ENCODE measurements at regions not wholly inside any gene's neighbourhood (a gene's known extent, or its start where the extent isn't known, plus 50 kb on each side); places are given as distances from the start of the nearest gene placed in this dataset.

DNA sequence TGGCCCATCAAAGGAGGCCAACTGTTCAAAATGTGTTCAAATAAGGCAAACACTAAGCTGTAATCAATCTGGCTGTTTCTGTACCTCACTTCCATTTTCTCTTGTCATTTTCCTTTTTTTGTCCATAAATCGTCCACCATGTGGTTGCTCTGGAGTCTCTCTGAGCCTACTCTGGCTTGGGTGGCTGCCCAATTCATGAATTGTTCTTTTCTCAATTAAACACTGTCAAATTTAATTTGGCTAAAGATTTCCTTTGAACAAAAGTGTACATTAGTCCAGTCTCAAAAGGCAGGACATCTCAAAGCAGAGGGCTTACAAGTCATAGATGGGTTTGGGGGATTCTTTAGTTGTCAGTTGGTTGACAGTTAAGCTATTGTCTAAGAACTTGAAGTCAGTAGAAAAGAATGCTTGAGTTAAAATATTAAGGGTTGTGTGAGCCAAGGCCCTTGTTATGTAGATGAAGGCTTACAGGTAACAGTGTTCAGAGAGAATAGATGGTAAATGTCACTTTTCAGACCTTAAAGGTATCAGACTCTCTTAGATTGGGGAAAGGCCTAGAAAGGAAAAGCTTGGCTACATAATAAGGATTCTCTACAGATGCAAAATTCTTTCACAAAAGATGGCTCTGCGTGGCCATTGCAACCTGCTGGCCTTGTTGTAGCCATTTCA is 831.2 kb upstream of the CDH2 start:
- H3K27ac ChIP-seq (ENCODE audit: low read depth in 1 of 2, low read length in 1 of 2): no peak overlapping the region
- ATAC-seq (ENCODE audit: insufficient read depth, low FRiP score): no peak
- no peaks in the 10 kb centered on the region for H3K9me3 ChIP-seq (ENCODE audit: control insufficient read depth in 4 of 4, insufficient read depth in 3 of 4, low read length in 3 of 4)
- WGBS, 2 donors: 90 to 92% methylated on average over 2 of the region's 2 CpGs
- H3K4me1 ChIP-seq (ENCODE audit: control insufficient read depth in 5 of 5, insufficient read depth in 5 of 5, low read length in 5 of 5): no peaks in the 10 kb centered on the region
- no peaks in the 10 kb centered on the region for H3K27me3 ChIP-seq (ENCODE audit: control insufficient read depth in 3 of 3, insufficient read depth in 3 of 3, low read length in 2 of 3)
- H3K36me3 ChIP-seq (ENCODE audit: control insufficient read depth in 4 of 4, insufficient read depth in 4 of 4, low read length in 4 of 4): no peaks in the 10 kb centered on the region
- no peak overlapping the region for H3K9ac ChIP-seq (ENCODE audit: insufficient read depth in 1 of 2, low read length in 2 of 2)
- no peak overlapping the region for H3K4me3 ChIP-seq
- no peak for DNase-seq
- TF ChIP-seq, protein P1, sequence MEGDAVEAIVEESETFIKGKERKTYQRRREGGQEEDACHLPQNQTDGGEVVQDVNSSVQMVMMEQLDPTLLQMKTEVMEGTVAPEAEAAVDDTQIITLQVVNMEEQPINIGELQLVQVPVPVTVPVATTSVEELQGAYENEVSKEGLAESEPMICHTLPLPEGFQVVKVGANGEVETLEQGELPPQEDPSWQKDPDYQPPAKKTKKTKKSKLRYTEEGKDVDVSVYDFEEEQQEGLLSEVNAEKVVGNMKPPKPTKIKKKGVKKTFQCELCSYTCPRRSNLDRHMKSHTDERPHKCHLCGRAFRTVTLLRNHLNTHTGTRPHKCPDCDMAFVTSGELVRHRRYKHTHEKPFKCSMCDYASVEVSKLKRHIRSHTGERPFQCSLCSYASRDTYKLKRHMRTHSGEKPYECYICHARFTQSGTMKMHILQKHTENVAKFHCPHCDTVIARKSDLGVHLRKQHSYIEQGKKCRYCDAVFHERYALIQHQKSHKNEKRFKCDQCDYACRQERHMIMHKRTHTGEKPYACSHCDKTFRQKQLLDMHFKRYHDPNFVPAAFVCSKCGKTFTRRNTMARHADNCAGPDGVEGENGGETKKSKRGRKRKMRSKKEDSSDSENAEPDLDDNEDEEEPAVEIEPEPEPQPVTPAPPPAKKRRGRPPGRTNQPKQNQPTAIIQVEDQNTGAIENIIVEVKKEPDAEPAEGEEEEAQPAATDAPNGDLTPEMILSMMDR (IDR thresholded peaks at IDR 0.05; ENCODE audit: control extremely low read depth, extremely low read depth): no peak

DNA sequence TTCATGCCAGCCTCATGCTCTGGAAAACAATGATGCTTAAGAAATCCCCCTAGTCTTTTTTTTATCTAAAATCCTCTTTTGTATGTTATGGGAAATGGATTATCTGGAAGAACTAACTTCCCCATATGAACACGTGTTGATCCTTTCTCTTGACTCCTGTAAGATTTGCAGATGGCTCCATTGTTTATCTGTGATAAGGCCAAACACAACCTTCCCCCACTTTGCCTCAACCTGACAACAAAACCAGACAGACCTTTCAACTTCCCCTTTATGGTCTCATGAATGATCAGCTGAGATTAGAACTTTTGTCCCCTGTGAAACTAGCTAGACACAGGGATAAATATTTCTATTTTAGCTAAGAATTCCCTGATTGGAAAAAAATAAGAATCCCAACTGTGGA is 828.0 kb upstream of the CDH2 start:
- TF ChIP-seq, protein P1 (IDR thresholded peaks at IDR 0.05; ENCODE audit: control extremely low read depth, extremely low read depth): no peak
- Histone ChIP-seq H3K4me3 (no peak overlapping the region), H3K9me3 (ENCODE audit: control insufficient read depth in 4 of 4, insufficient read depth in 3 of 4, low read length in 3 of 4) (no peaks in the 10 kb centered on the region), H3K4me1 (ENCODE audit: control insufficient read depth in 5 of 5, insufficient read depth in 5 of 5, low read length in 5 of 5) (no peaks in the 10 kb centered on the region), H3K9ac (ENCODE audit: insufficient read depth in 1 of 2, low read length in 2 of 2) (no peak overlapping the region), H3K27me3 (ENCODE audit: control insufficient read depth in 3 of 3, insufficient read depth in 3 of 3, low read length in 2 of 3) (no peaks in the 10 kb centered on the region), H3K36me3 (ENCODE audit: control insufficient read depth in 4 of 4, insufficient read depth in 4 of 4, low read length in 4 of 4) (no peaks in the 10 kb centered on the region), H3K27ac (ENCODE audit: low read depth in 1 of 2, low read length in 1 of 2) (no peak overlapping the region)
- DNase-seq (no peak), ATAC-seq (ENCODE audit: insufficient read depth, low FRiP score) (no peak)
- 4 to 27% methylated on average over 1 of the region's 1 CpG for WGBS, 2 donors

DNA sequence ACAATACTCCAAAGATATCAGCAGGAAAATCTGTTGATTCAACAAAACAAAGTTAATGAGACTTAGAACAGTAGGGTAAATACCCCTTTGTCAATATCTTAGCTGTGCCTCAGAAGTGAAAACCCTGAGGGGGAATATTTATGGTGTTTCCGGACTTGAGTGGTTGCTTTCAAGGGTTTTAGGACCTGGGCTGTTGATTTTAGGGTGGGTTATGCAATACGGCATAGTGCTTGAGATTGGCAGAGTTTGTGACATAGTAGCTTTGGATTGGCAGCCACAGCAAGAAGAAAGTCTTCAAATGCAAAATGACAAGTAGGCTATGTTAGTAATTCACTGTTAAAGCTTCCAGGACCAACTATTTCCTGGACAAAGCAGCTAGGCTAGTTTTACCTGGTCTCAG is 826.3 kb upstream of the CDH2 start:
- Histone ChIP-seq H3K4me1 (ENCODE audit: control insufficient read depth in 5 of 5, insufficient read depth in 5 of 5, low read length in 5 of 5) (no peaks in the 10 kb centered on the region), H3K36me3 (ENCODE audit: control insufficient read depth in 4 of 4, insufficient read depth in 4 of 4, low read length in 4 of 4) (no peaks in the 10 kb centered on the region), H3K9me3 (ENCODE audit: control insufficient read depth in 4 of 4, insufficient read depth in 3 of 4, low read length in 3 of 4) (no peaks in the 10 kb centered on the region), H3K4me3 (no peak overlapping the region), H3K27me3 (ENCODE audit: control insufficient read depth in 3 of 3, insufficient read depth in 3 of 3, low read length in 2 of 3) (no peaks in the 10 kb centered on the region), H3K9ac (ENCODE audit: insufficient read depth in 1 of 2, low read length in 2 of 2) (no peak overlapping the region), H3K27ac (ENCODE audit: low read depth in 1 of 2, low read length in 1 of 2) (no peak overlapping the region)
- WGBS, 2 donors: 71 to 81% methylated on average over 2 of the region's 2 CpGs
- ATAC-seq (ENCODE audit: insufficient read depth, low FRiP score) (peak; percentile 86), DNase-seq (peak; percentile 57 to 88 (median 70))
- TF ChIP-seq, protein P1 (IDR thresholded peaks at IDR 0.05; ENCODE audit: control extremely low read depth, extremely low read depth): no peak

DNA sequence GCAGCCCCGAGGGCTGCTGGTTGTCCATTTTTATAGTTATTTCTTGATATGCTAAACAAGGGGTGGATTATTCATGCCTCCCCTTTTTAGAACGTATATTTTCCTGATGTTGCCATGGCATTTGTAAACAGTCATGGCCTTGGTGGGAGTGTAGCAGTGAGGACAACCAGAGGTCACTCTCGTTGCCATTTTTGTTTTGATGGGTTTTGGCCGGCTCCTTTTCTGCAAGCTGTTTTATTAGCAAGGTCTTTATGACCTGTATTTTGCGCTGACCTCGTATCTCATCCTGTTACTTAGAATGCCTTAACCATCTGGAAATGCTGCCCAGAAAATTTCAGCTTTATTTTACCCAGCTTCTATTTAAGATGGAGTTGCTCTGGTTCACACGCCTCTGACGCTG is 825.8 kb upstream of the CDH2 start:
- WGBS, 2 donors: 57 to 76% methylated on average over 8 of the region's 8 CpGs

More for the DNA sequence above, 825.8 kb upstream of the CDH2 start:
- TF ChIP-seq, protein P1 (IDR thresholded peaks at IDR 0.05; ENCODE audit: control extremely low read depth, extremely low read depth): no peak
- Histone ChIP-seq H3K4me1 (ENCODE audit: control insufficient read depth in 5 of 5, insufficient read depth in 5 of 5, low read length in 5 of 5) (no peaks in the 10 kb centered on the region), H3K9ac (ENCODE audit: insufficient read depth in 1 of 2, low read length in 2 of 2) (no peak overlapping the region), H3K36me3 (ENCODE audit: control insufficient read depth in 4 of 4, insufficient read depth in 4 of 4, low read length in 4 of 4) (no peaks in the 10 kb centered on the region), H3K27me3 (ENCODE audit: control insufficient read depth in 3 of 3, insufficient read depth in 3 of 3, low read length in 2 of 3) (no peaks in the 10 kb centered on the region), H3K9me3 (ENCODE audit: control insufficient read depth in 4 of 4, insufficient read depth in 3 of 4, low read length in 3 of 4) (no peaks in the 10 kb centered on the region), H3K27ac (ENCODE audit: low read depth in 1 of 2, low read length in 1 of 2) (no peak overlapping the region), H3K4me3 (no peak overlapping the region)
- ATAC-seq (ENCODE audit: insufficient read depth, low FRiP score) (no peak), DNase-seq (peak in 1 of 3 donors; percentile 13)

Measured in lung (tissue), 11 donors.